ENCODE measurements at regions not wholly inside any gene's neighbourhood (a gene's known extent, or its start where the extent isn't known, plus 50 kb on each side); places are given as distances from the start of the nearest gene placed in this dataset.

DNA sequence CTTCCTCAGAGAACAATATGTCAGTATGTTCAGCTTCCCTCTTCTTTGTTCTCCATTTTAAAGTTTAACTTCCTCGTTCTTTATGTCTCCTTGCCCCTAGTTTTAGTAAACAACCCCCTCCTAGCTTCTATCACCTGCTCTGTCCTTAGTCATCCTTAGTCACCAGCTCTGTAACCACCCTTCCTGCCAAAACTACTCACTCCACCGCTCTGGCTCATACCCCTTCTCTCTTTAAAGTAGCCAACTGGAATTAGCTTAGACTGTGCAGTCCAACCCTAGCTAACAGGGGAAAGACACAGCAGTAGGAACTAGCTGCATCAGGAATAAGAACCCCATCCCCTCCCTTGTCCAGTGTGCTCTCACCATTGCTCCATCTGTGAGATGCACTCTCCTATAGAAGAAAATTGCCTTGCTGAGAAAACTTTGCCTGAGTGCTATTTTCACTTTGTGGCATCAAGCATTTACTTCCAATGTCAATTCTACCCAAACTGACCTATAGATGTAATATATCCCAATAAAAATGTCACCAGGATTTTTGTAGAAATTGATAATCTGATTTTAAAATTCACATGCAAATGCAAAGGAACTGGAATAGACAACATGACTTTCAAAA, 603.2 kb downstream of the C12orf50 start:
- TF ChIP-seq POLR2A (IDR thresholded peaks at IDR 0.05; ENCODE audit: low read depth, low read length) (no peak), POLR2AphosphoS5 (IDR thresholded peaks at IDR 0.05; ENCODE audit: low read depth, low read length) (no peak), TAF1 (IDR thresholded peaks at IDR 0.05; ENCODE audit: low read depth, low read length) (no peak), SPI1 (IDR thresholded peaks at IDR 0.05; ENCODE audit: low read depth, low read length) (no peak), PAX5 (IDR thresholded peaks at IDR 0.05; ENCODE audit: insufficient read depth, low read length, severe bottlenecking) (no peak)

Data from GM12891 (cell line).